ENCODE measurements at regions not wholly inside any gene's neighbourhood (a gene's known extent, or its start where the extent isn't known, plus 50 kb on each side); places are given as distances from the start of the nearest gene placed in this dataset.
"Not testable (repeated sequence)": the region's sequence is repeated elsewhere in the genome, so short reads cannot be mapped to it uniquely, and the experiment has no call there.

DNA sequence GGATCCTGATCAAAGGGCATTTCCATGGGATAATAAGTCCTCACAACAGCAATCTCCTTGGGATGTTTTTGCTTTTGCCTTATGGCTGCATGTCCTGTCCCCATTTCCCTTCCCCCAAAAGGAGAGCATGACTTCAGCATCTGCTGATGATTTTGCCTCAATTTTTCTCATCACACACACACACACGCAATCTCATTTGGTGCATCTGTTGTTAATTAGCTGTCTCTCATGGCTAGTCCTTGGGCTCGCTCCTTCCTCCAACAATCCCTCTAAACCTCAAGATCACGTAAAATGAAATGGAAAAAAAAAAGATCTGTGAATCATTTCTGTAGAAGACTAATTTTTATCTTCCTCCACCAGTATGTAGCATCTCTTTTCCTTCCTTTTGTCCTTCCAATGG, 153.6 kb downstream of the RBMX2 start:
- no peak for DNase-seq

DNA sequence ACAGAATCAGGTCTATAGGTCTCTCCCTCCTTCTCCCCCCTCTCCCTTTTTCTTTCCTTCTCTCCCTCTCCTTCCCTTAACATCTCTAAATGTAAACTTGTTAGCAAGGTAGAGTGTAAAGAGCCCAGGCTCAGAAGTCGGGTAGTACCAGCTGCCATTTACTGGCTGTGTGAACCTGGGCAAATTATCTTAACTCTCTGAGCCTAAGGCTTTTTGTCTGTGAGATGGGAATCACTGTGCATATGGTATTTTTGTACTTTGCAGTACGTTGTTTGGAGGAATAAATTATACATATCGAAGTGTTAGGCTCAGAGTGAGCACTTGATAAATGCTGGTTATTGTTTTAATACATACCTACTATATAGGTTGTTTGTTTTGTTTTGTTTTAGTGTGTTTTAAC, 154.0 kb downstream of the RBMX2 start:
- DNase-seq: no peak

DNA sequence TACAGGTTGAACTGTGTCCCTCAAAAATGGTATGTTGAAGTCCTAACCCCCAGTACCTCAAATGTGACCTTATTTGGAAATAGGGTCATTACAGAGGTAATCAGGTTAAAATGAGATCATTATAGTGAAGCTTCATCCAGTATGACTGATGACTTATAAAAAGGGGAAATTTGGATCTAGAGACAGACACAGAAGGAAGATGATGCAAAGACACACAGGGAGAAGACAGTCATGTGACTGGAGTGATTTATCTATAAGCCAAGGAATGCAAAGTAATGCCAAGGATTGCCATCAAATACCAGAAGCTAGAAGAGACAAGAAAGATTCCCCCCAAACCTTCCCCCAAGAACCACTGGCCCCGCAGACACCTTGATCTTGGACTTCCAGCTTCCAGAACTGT, 155.2 kb downstream of the RBMX2 start:
- no peak for DNase-seq

DNA sequence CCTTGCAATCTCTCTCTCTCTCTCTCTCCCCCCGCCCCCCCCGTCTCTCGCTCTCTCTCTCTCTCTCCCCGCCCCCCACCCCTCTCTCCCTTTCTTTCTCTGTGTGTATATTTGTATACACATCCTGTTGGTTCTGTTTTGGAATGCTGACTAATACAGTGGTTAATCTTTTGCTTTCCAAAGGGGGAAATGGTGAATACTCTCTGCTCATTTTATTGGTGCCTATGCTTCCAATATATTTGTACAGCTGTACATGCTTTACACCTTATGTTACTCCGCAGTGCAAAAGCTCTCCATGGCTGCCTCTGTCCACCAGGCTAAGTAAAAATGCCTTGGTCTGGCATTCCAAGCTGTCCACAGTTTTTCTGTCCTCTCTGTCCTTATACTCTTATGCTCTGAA, 158.8 kb downstream of the RBMX2 start:
- DNase-seq: no peak

DNA sequence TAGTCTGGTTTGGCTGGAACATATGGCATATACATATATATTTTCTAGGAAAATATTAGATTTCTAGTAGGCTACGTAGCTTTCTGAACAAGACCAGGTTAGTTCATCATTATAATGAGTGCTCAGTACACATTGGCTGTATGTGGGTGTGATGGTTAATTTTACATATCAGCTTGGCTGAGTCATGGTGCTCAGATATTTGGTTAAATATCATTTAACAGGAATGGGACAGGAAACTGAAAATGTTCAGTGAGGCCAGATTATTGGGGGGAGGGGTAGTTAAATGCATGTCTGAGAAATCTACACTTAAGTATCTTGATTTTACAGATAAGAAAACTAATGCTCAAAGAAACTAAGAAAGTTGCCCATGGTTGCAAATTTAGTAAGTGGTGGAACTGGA, 160.1 kb downstream of the RBMX2 start:
- DNase-seq: no peak

DNA sequence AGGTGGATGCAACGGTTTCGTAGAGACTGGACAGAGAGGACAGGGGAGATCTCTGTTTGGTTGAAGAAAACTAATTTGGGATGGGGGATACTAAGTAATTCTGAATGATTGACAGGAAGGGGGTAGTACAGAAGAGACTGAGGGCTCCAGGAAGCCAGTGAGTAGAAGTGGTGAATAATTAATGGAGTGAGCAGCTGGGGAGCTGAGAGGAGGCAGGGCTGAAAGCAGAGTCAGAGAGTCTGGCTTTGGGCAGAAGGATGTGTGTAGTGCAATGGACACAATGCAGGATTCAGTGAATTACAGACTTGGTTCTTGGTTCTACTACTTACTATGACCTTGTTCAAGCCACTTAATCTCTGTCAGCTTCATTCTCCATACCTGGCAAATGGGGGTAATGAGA, 161.7 kb downstream of the RBMX2 start:
- no peak for DNase-seq

DNA sequence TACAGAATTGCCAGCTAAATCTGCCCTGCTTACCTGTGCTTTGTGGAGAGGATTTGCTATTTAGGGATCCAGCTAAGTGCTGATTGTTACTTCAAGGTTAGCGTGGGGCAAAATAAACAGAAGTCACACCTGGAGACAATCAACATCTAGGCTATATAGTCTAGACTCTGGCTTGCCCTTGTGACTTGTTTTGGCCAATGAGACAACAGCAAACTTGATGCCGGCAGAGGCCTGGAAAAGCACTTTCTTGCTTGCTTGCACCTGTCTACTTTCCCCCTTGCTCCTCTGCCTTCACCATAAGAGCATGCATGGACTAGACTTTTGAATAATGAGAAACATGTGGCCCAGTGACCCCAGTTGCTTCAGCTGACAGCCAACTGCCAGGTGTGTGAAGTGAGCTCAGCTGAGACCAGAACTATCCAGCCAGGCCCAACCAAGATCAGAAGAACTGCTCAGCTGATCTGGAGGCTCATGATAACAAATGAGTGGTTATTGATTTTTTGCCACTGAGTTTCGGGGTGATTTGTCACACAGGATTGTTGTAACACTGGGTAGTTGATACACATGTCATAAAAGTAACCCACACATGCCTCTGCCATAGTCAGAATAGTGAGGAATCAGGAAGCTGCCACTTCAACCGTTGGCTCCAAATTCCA, 164.4 kb downstream of the RBMX2 start:
- DNase-seq: no peak

DNA sequence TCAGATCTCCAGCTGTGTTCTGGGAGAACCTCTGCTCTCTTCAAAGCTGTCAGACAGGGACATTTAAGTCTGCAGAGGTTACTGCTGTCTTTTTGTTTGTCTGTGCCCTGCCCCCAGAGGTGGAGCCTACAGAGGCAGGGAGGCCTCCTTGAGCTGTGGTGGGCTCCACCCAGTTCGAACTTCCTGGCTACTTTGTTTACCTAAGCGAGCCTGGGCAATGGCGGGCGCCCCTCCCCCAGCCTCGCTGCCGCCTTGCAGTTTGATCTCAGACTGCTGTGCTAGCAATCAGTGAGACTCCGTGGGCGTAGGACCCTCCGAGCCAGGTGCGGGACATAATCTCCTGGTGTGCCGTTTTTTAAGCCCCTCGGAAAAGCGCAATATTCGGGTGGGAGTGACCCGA, 171.2 kb downstream of the RBMX2 start:
- DNase-seq: not testable (repeated sequence)

Measured in activated CD8-positive, alpha-beta memory T cell treated with anti-CD3 and anti-CD28 coated beads for 24 hours (primary cell).